Uterus (tissue), 2 donors: ENCODE measurements at regions not wholly inside any gene's neighbourhood (a gene's known extent, or its start where the extent isn't known, plus 50 kb on each side); places are given as distances from the start of the nearest gene placed in this dataset.

ENCODE experiments used
- POLR2A ChIP-seq, 2 donors: fragments of 450-650 bp; IDR thresholded peaks; one replicate each; pipeline ENCODE4 v1.6.1; 2016; ENCODE audit warnings: antibody characterized with exemption in 2 of 2, mild to moderate bottlenecking in 1 of 2, moderate library complexity in 1 of 2
- TF ChIP-seq, protein P1 (sequence below), 4 experiments: fragments of 200-600 bp in 2 of 4; fragments of 450-650 bp in 2 of 4; sonication (generic) in 2 of 4; IDR thresholded peaks; one replicate each; pipeline ENCODE4 v1.5.1; 2016 to 2019; ENCODE audit warnings: antibody characterized with exemption in 4 of 4, mild to moderate bottlenecking in 2 of 4, moderate library complexity in 1 of 4

- TF ChIP-seq, protein P1, sequence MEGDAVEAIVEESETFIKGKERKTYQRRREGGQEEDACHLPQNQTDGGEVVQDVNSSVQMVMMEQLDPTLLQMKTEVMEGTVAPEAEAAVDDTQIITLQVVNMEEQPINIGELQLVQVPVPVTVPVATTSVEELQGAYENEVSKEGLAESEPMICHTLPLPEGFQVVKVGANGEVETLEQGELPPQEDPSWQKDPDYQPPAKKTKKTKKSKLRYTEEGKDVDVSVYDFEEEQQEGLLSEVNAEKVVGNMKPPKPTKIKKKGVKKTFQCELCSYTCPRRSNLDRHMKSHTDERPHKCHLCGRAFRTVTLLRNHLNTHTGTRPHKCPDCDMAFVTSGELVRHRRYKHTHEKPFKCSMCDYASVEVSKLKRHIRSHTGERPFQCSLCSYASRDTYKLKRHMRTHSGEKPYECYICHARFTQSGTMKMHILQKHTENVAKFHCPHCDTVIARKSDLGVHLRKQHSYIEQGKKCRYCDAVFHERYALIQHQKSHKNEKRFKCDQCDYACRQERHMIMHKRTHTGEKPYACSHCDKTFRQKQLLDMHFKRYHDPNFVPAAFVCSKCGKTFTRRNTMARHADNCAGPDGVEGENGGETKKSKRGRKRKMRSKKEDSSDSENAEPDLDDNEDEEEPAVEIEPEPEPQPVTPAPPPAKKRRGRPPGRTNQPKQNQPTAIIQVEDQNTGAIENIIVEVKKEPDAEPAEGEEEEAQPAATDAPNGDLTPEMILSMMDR (IDR thresholded peaks at IDR 0.05) = no peak
- no peak for TF ChIP-seq POLR2A (IDR thresholded peaks at IDR 0.05)
These were observed 285.0 kb upstream of the TPM1 start for GRCh38 chr15:62757535-62757934.
